ENCODE measurements at regions not wholly inside any gene's neighbourhood (a gene's known extent, or its start where the extent isn't known, plus 50 kb on each side); places are given as distances from the start of the nearest gene placed in this dataset.

DNA sequence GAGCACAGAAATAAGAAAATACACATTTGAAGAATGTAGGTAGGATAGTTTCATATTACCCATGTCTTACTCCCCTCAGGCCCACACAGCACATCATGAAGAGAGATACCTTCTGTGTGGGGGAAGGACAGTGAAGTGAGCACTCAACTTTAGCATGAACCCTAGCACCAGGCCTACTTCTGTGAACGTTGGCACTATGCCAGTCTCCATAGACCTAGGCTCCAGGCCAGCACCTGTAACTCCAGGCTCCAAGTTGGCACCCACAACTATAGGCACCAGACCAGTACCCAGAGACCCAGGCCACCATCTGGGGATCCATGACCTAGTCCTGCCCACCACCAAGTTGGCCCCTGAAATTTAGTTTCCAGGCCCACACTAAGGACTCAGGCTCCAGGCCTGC is 410.9 kb downstream of the INSC start:
- H3K4me3 ChIP-seq (replicated peaks in 1 of 3) = no peak overlapping the region
- no peak for DNase-seq
- TF ChIP-seq POLR2A (IDR thresholded peaks at IDR 0.05) (no peak), CTCF (IDR thresholded peaks at IDR 0.05) (no peak)
- H3K27me3 ChIP-seq = no peaks in the 10 kb centered on the region
- WGBS, 2 donors = 60 to 67% methylated on average over 1 of the region's 1 CpG
- H3K4me1 ChIP-seq = no peaks in the 10 kb centered on the region
- H3K27ac ChIP-seq = no peak overlapping the region
- no peaks in the 10 kb centered on the region for H3K36me3 ChIP-seq
- no peaks in the 10 kb centered on the region for H3K9me3 ChIP-seq
- intact Hi-C loops (cut with DNase I) = no loop called here

DNA sequence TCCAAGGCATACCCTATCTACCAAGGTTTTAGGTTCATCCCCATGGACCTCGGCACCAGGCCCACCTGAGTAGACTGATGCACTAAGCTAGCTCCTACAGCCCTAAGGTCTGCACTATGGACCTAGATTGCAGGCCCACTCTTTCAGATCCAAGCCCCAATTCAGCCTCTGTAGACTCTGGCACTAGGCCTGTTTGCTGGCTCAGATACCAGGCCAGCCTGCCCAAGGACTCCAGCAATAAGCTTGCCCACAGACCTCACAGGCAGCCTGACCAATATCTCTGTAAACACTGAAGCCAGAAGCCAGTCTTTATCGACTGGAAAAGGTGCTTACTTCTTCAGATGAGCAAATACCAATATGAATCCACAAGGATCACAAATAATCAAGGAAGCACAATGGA is 411.3 kb downstream of the INSC start:
- H3K27me3 ChIP-seq = no peaks in the 10 kb centered on the region
- DNase-seq = no peak
- WGBS, 2 donors = 75 to 82% methylated on average over 1 to 2 of the region's 2 CpGs
- H3K27ac ChIP-seq = no peak overlapping the region
- no peak overlapping the region for H3K4me3 ChIP-seq (replicated peaks in 1 of 3)
- H3K36me3 ChIP-seq = no peaks in the 10 kb centered on the region
- H3K4me1 ChIP-seq = no peaks in the 10 kb centered on the region
- TF ChIP-seq POLR2A (IDR thresholded peaks at IDR 0.05) (no peak), CTCF (IDR thresholded peaks at IDR 0.05) (no peak)
- H3K9me3 ChIP-seq = no peaks in the 10 kb centered on the region
- intact Hi-C loops (cut with DNase I) = no loop called here

DNA sequence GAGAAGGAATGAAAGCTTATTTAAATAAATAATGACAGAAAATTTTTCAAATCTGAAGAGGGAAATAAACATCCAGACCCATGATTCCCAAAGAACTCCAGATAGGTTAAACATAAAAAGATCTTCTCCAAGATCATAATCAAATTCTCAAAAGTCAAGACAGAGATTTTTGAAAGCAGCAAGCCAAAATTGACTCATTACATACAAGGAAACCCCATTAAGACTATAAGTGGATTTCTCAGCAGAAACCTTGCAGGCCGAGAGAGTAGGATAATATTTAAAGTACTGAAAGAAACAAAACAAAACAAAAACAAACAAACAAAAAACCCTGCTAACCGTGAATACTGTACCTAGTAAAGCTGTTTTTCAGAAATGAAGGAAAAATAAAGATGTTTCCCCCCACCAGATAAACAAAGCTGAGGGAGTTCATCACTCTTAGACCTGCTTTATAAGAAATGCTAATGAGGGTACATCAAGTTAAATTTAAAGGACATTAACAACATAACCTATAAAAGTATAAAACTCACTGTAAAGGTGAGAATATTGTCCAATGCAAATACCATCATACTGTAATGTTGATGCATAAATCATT is 412.2 kb downstream of the INSC start:
- Histone ChIP-seq H3K36me3 (no peaks in the 10 kb centered on the region), H3K9me3 (no peaks in the 10 kb centered on the region), H3K4me3 (replicated peaks in 1 of 3) (no peak overlapping the region), H3K4me1 (no peaks in the 10 kb centered on the region), H3K27me3 (no peaks in the 10 kb centered on the region), H3K27ac (no peak overlapping the region)
- WGBS, 2 donors = 48 to 64% methylated on average over 2 of the region's 2 CpGs
- no peak for DNase-seq
- intact Hi-C loops (cut with DNase I) = no loop called here
- TF ChIP-seq POLR2A (IDR thresholded peaks at IDR 0.05) (no peak), CTCF (IDR thresholded peaks at IDR 0.05) (no peak)

DNA sequence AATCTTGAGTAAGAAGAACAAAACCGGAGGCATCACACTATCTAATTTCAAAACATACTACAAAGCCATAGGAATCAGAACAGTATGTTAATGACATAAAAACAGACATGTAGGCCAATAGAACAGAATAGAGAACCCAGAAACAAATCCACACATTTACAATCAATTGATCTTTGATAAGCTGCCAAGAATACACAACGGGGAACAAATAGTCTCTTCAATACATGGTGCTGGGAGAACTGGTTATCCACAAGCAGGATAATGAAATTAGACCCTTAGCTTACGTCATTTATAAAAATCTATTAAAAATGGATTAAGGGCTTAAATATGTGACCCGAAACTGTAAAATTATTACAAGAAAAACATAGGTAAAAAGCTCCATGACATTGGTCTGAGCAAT is 417.7 kb downstream of the INSC start:
- Histone ChIP-seq H3K4me3 (replicated peaks in 1 of 3) (no peak overlapping the region), H3K4me1 (no peaks in the 10 kb centered on the region), H3K27ac (no peak overlapping the region), H3K36me3 (no peaks in the 10 kb centered on the region), H3K9me3 (no peaks in the 10 kb centered on the region), H3K27me3 (no peaks in the 10 kb centered on the region)
- DNase-seq = no peak
- intact Hi-C loops (cut with DNase I) = no loop called here
- TF ChIP-seq POLR2A (IDR thresholded peaks at IDR 0.05) = no peak
- TF ChIP-seq CTCF (IDR thresholded peaks at IDR 0.05) = no peak
- 88 to 90% methylated on average over 4 of the region's 4 CpGs for WGBS, 2 donors

DNA sequence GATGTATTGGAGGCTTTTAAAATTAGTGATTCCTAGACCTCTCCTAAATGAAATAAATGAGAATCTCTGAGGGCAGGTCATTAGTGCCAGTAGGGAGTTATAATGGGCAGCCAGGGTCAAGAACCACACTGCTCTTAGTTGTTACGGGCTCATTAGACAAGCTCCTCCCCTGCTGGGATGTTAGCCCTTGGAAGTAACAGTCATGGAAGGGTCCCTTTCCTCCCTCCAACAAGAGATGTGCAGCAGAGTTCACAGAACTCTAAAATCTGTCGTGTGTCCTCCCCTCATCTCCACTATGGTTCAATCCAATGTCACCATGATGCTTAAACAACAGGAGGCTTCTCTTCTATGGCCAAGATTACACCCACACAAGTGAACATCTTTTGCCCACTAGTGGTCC is 419.5 kb downstream of the INSC start:
- Histone ChIP-seq H3K9me3 (no peaks in the 10 kb centered on the region), H3K27ac (no peak overlapping the region), H3K4me3 (replicated peaks in 1 of 3) (no peak overlapping the region), H3K36me3 (no peaks in the 10 kb centered on the region), H3K4me1 (no peaks in the 10 kb centered on the region), H3K27me3 (no peaks in the 10 kb centered on the region)
- intact Hi-C loops (cut with DNase I) = no loop called here
- WGBS, 2 donors = 89 to 96% methylated on average over 2 of the region's 2 CpGs
- DNase-seq = no peak
- TF ChIP-seq POLR2A (IDR thresholded peaks at IDR 0.05) (no peak), CTCF (IDR thresholded peaks at IDR 0.05) (no peak)
